HepG2 (cell line): ENCODE measurements at regions not wholly inside any gene's neighbourhood (a gene's known extent, or its start where the extent isn't known, plus 50 kb on each side); places are given as distances from the start of the nearest gene placed in this dataset.

ENCODE experiments used
- GABPA ChIP-seq, 2 experiments: IDR thresholded peaks; 2 replicates each; pipeline ENCODE4 v1.6.1; 2011 to 2016; ENCODE audit warnings: low read depth in 2 of 2, low read length in 1 of 2, missing biosample characterization in 1 of 2, missing genetic modification characterization in 1 of 2
- KLF9 ChIP-seq: IDR thresholded peaks from 2 replicates; pipeline ENCODE4 v1.6.1; 2016; ENCODE audit warnings: low read depth
- MYNN ChIP-seq: sonication (generic); formaldehyde crosslinking; IDR thresholded peaks from 2 replicates; pipeline ENCODE4 v1.4.0; 2020; ENCODE audit warnings: mild to moderate bottlenecking, low read depth, missing genetic modification reagents
- POLR2A ChIP-seq, 2 experiments: IDR thresholded peaks; 2 replicates each; pipeline ENCODE4 v1.6.1; 2011; ENCODE audit warnings: low read depth in 2 of 2, low read length in 2 of 2, mild to moderate bottlenecking in 1 of 2, moderate library complexity in 1 of 2; ENCODE audit not compliant: insufficient read depth in 1 of 2
- POLR2AphosphoS5 ChIP-seq: IDR thresholded peaks from 2 replicates; pipeline ENCODE4 v1.6.1; 2012; ENCODE audit warnings: low read depth, low read length
- PRDM10 ChIP-seq: sonication (generic); formaldehyde crosslinking; IDR thresholded peaks from 2 replicates; pipeline ENCODE4 v1.4.0; 2020; ENCODE audit warnings: low read depth, missing genetic modification reagents
- RBFOX2 ChIP-seq: fragments of 200-400 bp; formaldehyde crosslinking; IDR thresholded peaks from 2 replicates; pipeline ENCODE4 v1.6.1; 2017; ENCODE audit warnings: low read depth, mild to moderate bottlenecking, low read length
- SIN3A ChIP-seq: IDR thresholded peaks from 2 replicates; pipeline ENCODE4 v1.6.1; 2011; ENCODE audit warnings: low read depth, mild to moderate bottlenecking, control low read depth, low read length, borderline replicate concordance
- SPEN ChIP-seq: sonication (generic); formaldehyde crosslinking; IDR thresholded peaks from 2 replicates; pipeline ENCODE4 v1.5.1; 2020; ENCODE audit warnings: low read depth, mild to moderate bottlenecking, missing genetic modification reagents
- ZHX1 ChIP-seq: sonication (generic); formaldehyde crosslinking; IDR thresholded peaks from 2 replicates; pipeline ENCODE4 v1.8.1; 2022; ENCODE audit warnings: low read depth, mild to moderate bottlenecking, missing genetic modification reagents
- ZNF792 ChIP-seq: IDR thresholded peaks from 2 replicates; pipeline ENCODE4 v1.6.1; 2016
- TF ChIP-seq, protein P1 (sequence below): sonication (generic); formaldehyde crosslinking; IDR thresholded peaks from 2 replicates; pipeline ENCODE4 v1.8.0; 2022; ENCODE audit warnings: missing genetic modification reagents, mild to moderate bottlenecking, borderline replicate concordance
- TF ChIP-seq, protein P2 (sequence below): sonication (generic); formaldehyde crosslinking; IDR thresholded peaks from 2 replicates; pipeline ENCODE4 v1.5.0; 2020; ENCODE audit warnings: mild to moderate bottlenecking, missing genetic modification reagents, moderate library complexity

DNA sequence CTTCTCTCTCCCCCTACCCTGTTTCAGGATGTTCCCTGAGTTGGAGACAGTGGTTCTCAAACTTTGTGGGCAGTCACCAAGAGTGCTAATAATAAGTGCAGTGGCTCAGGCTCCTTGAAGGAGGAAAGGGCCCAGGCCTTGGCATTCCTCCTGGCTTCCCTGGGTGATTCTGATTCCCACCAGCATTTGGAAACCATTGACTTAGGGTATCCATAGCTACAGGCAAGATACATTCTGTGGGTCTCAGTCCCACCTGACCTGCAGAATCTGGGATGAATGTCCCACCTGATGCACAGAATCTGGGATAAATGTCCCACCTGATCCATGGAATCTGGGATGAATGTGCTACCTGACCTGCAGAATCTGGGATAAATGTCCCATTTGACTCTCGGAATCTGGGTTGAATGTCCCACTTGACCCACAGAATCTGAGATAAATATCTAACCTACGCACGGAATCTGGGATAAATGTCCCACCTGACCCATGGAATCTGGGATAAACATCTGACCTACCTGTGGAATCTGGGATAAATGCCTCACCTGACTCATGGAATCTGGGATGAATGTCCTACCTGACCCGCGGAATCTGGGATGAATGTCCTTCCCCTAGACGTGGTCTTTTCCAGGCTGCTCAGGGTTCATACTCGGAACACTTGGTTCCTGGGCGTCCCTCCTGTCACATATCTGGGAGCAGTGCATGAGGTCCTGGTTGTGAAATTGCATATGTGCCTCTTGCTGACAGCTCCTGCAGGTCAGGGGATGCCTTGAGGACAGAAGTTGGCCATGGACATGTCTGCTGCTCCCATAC lies 136.7 kb upstream of the HS3ST2 start:
- no peak for TF ChIP-seq ZHX1 (CRISPR knock-in tag)
- no peak for TF ChIP-seq SPEN (CRISPR knock-in tag)
- no peak for TF ChIP-seq POLR2AphosphoS5
- no peak for TF ChIP-seq SIN3A
- no peak for TF ChIP-seq MYNN (CRISPR knock-in tag)
- no peak for TF ChIP-seq ZNF792 (CRISPR knock-in tag)
- no peak for TF ChIP-seq RBFOX2
- TF ChIP-seq POLR2A (IDR thresholded peaks at IDR 0.05; ENCODE audit: insufficient read depth in 1 of 2, low read depth in 2 of 2, low read length in 2 of 2): no peak
- no peak for TF ChIP-seq KLF9 (CRISPR knock-in tag)
- TF ChIP-seq PRDM10 (CRISPR knock-in tag): no peak
- TF ChIP-seq, protein P1, sequence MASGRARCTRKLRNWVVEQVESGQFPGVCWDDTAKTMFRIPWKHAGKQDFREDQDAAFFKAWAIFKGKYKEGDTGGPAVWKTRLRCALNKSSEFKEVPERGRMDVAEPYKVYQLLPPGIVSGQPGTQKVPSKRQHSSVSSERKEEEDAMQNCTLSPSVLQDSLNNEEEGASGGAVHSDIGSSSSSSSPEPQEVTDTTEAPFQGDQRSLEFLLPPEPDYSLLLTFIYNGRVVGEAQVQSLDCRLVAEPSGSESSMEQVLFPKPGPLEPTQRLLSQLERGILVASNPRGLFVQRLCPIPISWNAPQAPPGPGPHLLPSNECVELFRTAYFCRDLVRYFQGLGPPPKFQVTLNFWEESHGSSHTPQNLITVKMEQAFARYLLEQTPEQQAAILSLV (CRISPR knock-in tag): no peak
- TF ChIP-seq, protein P2, sequence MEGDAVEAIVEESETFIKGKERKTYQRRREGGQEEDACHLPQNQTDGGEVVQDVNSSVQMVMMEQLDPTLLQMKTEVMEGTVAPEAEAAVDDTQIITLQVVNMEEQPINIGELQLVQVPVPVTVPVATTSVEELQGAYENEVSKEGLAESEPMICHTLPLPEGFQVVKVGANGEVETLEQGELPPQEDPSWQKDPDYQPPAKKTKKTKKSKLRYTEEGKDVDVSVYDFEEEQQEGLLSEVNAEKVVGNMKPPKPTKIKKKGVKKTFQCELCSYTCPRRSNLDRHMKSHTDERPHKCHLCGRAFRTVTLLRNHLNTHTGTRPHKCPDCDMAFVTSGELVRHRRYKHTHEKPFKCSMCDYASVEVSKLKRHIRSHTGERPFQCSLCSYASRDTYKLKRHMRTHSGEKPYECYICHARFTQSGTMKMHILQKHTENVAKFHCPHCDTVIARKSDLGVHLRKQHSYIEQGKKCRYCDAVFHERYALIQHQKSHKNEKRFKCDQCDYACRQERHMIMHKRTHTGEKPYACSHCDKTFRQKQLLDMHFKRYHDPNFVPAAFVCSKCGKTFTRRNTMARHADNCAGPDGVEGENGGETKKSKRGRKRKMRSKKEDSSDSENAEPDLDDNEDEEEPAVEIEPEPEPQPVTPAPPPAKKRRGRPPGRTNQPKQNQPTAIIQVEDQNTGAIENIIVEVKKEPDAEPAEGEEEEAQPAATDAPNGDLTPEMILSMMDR (CRISPR knock-in tag): no peak
- no peak for TF ChIP-seq GABPA (IDR thresholded peaks at IDR 0.05; ENCODE audit: low read depth, low read length)
- TF ChIP-seq GABPA (CRISPR knock-in tag; IDR thresholded peaks at IDR 0.05; ENCODE audit: low read depth): no peak
